T-helper 2 cell treated with Interferon-gamma antibody and Interleukin-4, amounts not matched to agents 5 μg/mL and 100 μg/mL, for 36 hours (primary cell): ENCODE measurements at regions not wholly inside any gene's neighbourhood (a gene's known extent, or its start where the extent isn't known, plus 50 kb on each side); places are given as distances from the start of the nearest gene placed in this dataset.

Source experiments
- DNase-seq: peaks from one replicate; pipeline ENCODE4 v3.0.0; 2021; ENCODE audit warnings: low spot score
- H3K27ac Mint-ChIP-seq: one replicate; pipeline ENCODE4 v1.8.0; 2021; ENCODE audit warnings: mild to moderate bottlenecking, mixed read lengths
- H3K27me3 Mint-ChIP-seq: one replicate; pipeline ENCODE4 v1.8.0; 2021; ENCODE audit warnings: low read depth, mixed read lengths
- H3K36me3 Mint-ChIP-seq: one replicate; pipeline ENCODE4 v1.8.0; 2021; ENCODE audit warnings: low read depth, mixed read lengths
- H3K4me1 Mint-ChIP-seq: one replicate; pipeline ENCODE4 v1.8.0; 2021; ENCODE audit warnings: low read depth, mixed read lengths
- H3K4me3 Mint-ChIP-seq: one replicate; pipeline ENCODE4 v1.8.0; 2022; ENCODE audit warnings: mild to moderate bottlenecking, moderate library complexity, mixed read lengths
- H3K9me3 Mint-ChIP-seq: one replicate; pipeline ENCODE4 v1.8.0; 2021; ENCODE audit warnings: mixed read lengths

- Mint-ChIP-seq H3K27me3 (no peaks in the 10 kb centered on the region), H3K4me1 (no peaks in the 10 kb centered on the region), H3K27ac (no peak overlapping the region), H3K36me3 (no peaks in the 10 kb centered on the region), H3K4me3 (no peak overlapping the region), H3K9me3 (no peaks in the 10 kb centered on the region)
- no peak for DNase-seq
Measured at GRCh38 chr6:164121527-164121926, 707.0 kb downstream of the QKI start.

DNA sequence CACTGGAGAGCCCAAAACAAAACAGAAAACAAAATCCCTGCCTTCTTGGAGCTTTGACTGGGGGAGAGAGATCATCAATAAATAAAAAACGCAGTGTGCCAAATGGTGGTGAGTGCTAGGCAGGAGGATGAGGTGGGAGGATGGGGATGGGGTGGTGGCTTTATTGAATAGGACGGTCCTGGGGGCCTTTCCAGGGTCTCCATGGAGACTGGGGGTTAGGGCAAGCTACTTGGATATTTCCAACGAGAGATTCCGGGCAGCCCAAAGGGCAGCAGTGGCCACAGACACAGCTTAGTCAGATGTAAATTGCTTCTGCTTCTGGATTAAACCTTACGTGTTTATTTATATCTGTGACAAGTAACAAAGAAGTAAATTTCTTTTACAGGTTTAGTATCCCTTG lies 700.1 kb downstream of the QKI start:
- no peaks in the 10 kb centered on the region for H3K4me1 Mint-ChIP-seq
- H3K4me3 Mint-ChIP-seq, result no peak overlapping the region
- DNase-seq, result no peak
- no peak overlapping the region for H3K27ac Mint-ChIP-seq
- no peaks in the 10 kb centered on the region for H3K27me3 Mint-ChIP-seq
- H3K36me3 Mint-ChIP-seq, result no peaks in the 10 kb centered on the region
- no peaks in the 10 kb centered on the region for H3K9me3 Mint-ChIP-seq

GRCh38 chr6:164114051-164114450 lies 699.5 kb downstream of the QKI start:
- Mint-ChIP-seq H3K36me3 (no peaks in the 10 kb centered on the region), H3K27me3 (no peaks in the 10 kb centered on the region), H3K27ac (no peak overlapping the region), H3K9me3 (no peaks in the 10 kb centered on the region), H3K4me1 (no peaks in the 10 kb centered on the region), H3K4me3 (no peak overlapping the region)
- no peak for DNase-seq

GRCh38 chr6:164113637-164114036 lies 699.1 kb downstream of the QKI start:
- H3K27ac Mint-ChIP-seq, result no peak overlapping the region
- H3K9me3 Mint-ChIP-seq, result no peaks in the 10 kb centered on the region
- no peaks in the 10 kb centered on the region for H3K4me1 Mint-ChIP-seq
- no peaks in the 10 kb centered on the region for H3K27me3 Mint-ChIP-seq
- DNase-seq, result no peak
- no peak overlapping the region for H3K4me3 Mint-ChIP-seq
- no peaks in the 10 kb centered on the region for H3K36me3 Mint-ChIP-seq

DNA sequence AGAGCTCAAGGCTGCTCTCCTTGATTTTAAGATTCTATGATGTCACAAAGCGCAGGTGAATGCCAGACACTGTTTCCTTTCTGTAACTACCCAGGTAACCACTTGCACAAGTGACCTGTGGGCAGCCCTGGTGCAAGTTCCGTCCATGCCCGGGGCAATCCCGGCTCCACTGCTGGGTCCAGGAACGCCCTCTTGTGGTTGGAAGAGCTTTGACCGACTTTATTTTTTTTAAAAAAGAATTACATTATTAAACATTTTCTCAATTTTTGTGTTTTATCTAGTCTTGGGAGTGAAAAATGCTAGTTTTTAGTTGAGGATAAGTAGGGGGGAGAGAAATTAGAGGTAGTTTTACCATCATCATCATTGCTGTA lies 695.2 kb downstream of the QKI start:
- H3K9me3 Mint-ChIP-seq, result no peaks in the 10 kb centered on the region
- no peak overlapping the region for H3K4me3 Mint-ChIP-seq
- no peak overlapping the region for H3K27ac Mint-ChIP-seq
- H3K36me3 Mint-ChIP-seq, result no peaks in the 10 kb centered on the region
- no peak for DNase-seq
- H3K27me3 Mint-ChIP-seq, result no peaks in the 10 kb centered on the region
- no peaks in the 10 kb centered on the region for H3K4me1 Mint-ChIP-seq

DNA sequence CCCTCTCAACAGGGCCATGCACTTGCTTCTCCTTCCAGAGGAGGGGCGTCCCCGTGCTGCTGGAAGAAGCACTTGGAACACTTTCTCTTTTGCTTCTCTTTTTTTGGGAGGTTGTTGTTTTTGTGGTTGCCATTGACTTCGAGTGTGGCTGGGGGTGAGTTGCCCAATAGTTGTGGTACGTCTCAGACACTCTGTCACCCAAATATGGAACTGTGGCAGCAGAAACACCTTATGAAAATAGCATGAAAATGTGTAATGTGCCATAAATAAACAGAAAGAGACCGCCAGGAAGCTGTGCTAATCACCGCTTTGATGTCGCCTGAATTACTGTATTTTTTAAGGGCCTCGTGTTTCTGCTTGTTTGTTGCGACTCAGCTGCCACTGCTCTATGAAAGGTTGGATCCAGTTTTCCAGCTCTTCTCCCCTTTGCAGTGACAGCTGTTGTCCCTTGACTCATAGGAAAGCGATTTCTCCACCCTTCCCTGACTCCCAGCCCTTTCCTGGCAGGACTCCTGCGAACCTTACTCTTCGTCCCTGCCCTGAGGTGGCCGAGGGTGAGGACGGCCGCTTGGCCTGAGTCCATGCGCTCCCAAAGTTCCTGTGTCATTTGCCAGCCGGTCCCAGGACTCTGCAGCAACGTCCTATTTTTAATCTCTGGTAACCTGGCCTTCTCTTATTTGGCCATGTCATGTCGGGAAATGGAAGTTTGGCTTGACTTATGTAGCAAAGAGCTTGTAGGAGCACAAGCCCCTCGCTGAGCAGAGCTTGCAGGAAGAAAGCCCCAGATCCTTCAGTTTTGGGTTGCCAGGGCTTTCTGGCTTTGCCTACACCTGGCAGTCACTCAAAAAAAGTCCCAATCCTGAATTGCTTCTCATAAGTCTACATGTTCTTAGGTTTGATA lies 694.6 kb downstream of the QKI start:
- no peaks in the 10 kb centered on the region for H3K27me3 Mint-ChIP-seq
- DNase-seq, result no peak
- H3K9me3 Mint-ChIP-seq, result no peaks in the 10 kb centered on the region
- no peak overlapping the region for H3K27ac Mint-ChIP-seq
- H3K4me1 Mint-ChIP-seq, result no peaks in the 10 kb centered on the region
- H3K4me3 Mint-ChIP-seq, result no peak overlapping the region
- H3K36me3 Mint-ChIP-seq, result no peaks in the 10 kb centered on the region

DNA sequence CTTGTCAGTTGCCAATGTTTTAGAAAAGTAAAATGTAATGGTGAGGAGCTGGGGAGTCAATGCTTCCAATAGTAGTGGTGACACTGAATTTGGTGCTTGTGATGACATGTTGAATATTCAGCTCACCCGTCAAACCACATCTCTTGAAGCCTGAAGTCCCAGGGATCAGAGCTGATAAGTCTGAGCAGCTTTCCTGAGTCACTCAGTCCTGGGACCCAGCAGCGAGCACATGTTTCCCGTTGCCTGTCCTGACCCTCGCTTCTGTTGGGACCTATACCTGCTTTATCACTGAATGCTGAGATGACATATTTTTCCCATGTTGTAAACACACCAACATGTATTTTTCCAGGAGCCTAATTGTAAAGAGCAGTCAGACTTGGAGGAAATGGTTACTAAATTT lies 693.6 kb downstream of the QKI start:
- no peak overlapping the region for H3K27ac Mint-ChIP-seq

DNA sequence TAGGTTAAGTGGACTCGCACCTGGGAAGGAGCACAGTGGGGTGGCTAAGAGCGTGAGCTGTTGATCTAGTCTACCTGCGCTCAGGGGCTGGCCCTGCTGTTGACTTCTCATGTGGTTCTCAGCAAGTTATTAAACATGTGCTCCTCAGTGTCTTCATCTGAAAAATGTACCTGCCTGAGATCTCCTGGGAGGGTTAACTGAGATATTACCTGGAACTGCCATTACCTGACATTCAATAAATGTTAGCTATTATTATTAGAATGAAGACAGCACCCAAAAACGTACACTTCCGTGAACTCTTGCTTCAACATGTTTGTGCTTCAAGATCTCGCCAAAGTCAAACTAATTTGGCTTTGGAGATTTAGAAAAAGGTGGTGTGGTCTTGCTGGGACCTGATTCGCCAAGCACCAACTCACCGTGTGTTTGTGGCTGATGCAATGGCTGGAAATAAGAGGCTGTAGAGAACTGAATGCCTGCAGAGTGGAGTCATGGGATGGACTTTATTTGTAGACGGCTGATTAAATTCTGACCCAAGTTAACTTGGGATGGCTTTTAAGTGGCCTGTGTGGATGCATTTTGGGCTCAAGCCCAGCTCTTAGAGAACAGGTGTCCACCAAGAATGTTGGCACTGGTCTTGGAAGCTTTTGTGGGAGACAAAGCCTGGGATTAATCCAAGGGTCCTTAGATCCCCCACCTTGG lies 692.9 kb downstream of the QKI start:
- Mint-ChIP-seq H3K4me1 (no peaks in the 10 kb centered on the region), H3K36me3 (no peaks in the 10 kb centered on the region), H3K4me3 (no peak overlapping the region), H3K9me3 (no peaks in the 10 kb centered on the region), H3K27ac (no peak overlapping the region), H3K27me3 (no peaks in the 10 kb centered on the region)
- no peak for DNase-seq

More for the DNA sequence above, 693.6 kb downstream of the QKI start:
- no peak overlapping the region for H3K4me3 Mint-ChIP-seq
- H3K36me3 Mint-ChIP-seq, result no peaks in the 10 kb centered on the region
- no peaks in the 10 kb centered on the region for H3K9me3 Mint-ChIP-seq
- no peaks in the 10 kb centered on the region for H3K27me3 Mint-ChIP-seq
- no peaks in the 10 kb centered on the region for H3K4me1 Mint-ChIP-seq
- DNase-seq, result no peak

DNA sequence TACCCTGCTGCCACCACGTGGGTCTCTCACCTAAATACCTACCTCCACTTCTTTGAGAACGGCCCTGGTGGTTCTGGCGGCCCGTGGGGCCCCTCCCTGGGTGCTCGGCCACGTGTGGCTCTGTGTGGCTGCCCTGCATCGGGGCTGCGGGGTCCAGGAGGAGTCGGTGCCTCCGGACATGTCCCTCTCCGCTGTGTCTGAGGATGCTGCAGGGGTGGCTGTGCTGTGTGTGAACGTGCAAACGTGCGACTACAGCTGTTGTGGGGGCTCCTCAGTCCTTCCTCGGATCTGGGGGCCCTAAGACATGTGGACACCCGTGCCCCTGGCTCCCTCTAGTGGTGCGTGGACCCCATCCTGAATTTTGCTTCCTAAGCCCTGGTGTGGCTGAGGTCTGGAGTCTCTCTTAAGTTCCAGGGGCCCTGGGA lies 691.8 kb downstream of the QKI start:
- H3K27me3 Mint-ChIP-seq, result no peaks in the 10 kb centered on the region
- no peaks in the 10 kb centered on the region for H3K4me1 Mint-ChIP-seq
- H3K4me3 Mint-ChIP-seq, result no peak overlapping the region
- no peak for DNase-seq
- no peaks in the 10 kb centered on the region for H3K36me3 Mint-ChIP-seq
- no peak overlapping the region for H3K27ac Mint-ChIP-seq
- no peaks in the 10 kb centered on the region for H3K9me3 Mint-ChIP-seq

DNA sequence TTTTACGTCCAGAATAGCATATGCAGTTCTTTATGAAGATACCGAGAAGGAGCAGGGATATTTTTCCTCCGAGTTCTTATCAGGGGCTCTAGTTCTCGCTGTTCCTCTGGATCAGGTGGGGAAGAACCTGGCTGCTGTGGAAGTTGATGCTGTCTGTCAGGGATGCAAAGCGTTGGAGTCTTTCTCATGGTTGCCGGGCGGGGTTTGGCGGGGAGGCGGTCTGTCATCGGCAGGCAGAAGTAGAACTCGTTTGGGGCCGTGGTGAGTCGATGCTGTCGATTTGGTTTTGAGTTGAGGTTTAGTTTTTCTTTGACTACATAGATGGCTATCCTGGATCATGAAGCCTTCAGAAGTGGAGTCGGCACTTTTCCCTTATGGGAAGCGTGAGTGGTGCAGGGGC lies 691.2 kb downstream of the QKI start:
- Mint-ChIP-seq H3K27me3 (no peaks in the 10 kb centered on the region), H3K27ac (no peak overlapping the region), H3K36me3 (no peaks in the 10 kb centered on the region), H3K4me3 (no peak overlapping the region), H3K4me1 (no peaks in the 10 kb centered on the region), H3K9me3 (no peaks in the 10 kb centered on the region)
- DNase-seq, result no peak

DNA sequence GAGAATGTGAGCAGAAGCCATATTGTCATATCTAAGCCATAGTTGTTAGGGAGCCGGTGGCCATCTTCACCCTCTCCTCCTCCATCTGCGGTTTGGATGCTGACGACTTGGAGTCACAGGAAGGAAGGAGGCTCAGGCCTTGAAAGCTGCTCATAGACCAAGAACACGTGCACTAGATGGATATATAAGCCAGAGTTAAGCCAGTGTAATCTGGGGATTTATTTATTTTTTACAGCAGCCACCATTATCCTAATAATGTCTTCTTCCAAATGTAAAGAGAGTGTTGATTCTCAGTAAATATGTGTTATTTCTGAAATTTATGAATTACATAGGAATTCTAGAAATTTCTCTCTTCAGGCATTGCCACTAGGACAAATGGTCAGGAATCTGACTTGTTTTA lies 689.9 kb downstream of the QKI start:
- no peaks in the 10 kb centered on the region for H3K36me3 Mint-ChIP-seq
- no peak overlapping the region for H3K27ac Mint-ChIP-seq
- H3K27me3 Mint-ChIP-seq, result no peaks in the 10 kb centered on the region
- no peak overlapping the region for H3K4me3 Mint-ChIP-seq
- no peaks in the 10 kb centered on the region for H3K9me3 Mint-ChIP-seq
- no peaks in the 10 kb centered on the region for H3K4me1 Mint-ChIP-seq
- no peak for DNase-seq

- no peak overlapping the region for H3K4me3 Mint-ChIP-seq
- no peaks in the 10 kb centered on the region for H3K9me3 Mint-ChIP-seq
- DNase-seq, result no peak
- H3K4me1 Mint-ChIP-seq, result no peaks in the 10 kb centered on the region
- H3K27me3 Mint-ChIP-seq, result no peaks in the 10 kb centered on the region
- no peak overlapping the region for H3K27ac Mint-ChIP-seq
- no peaks in the 10 kb centered on the region for H3K36me3 Mint-ChIP-seq
Measured at GRCh38 chr6:164102693-164103092, 688.2 kb downstream of the QKI start.

GRCh38 chr6:164101859-164102258 lies 687.3 kb downstream of the QKI start:
- H3K27me3 Mint-ChIP-seq, result no peaks in the 10 kb centered on the region
- no peak overlapping the region for H3K27ac Mint-ChIP-seq
- no peaks in the 10 kb centered on the region for H3K9me3 Mint-ChIP-seq
- DNase-seq, result no peak
- H3K4me1 Mint-ChIP-seq, result no peaks in the 10 kb centered on the region
- no peaks in the 10 kb centered on the region for H3K36me3 Mint-ChIP-seq
- no peak overlapping the region for H3K4me3 Mint-ChIP-seq

DNA sequence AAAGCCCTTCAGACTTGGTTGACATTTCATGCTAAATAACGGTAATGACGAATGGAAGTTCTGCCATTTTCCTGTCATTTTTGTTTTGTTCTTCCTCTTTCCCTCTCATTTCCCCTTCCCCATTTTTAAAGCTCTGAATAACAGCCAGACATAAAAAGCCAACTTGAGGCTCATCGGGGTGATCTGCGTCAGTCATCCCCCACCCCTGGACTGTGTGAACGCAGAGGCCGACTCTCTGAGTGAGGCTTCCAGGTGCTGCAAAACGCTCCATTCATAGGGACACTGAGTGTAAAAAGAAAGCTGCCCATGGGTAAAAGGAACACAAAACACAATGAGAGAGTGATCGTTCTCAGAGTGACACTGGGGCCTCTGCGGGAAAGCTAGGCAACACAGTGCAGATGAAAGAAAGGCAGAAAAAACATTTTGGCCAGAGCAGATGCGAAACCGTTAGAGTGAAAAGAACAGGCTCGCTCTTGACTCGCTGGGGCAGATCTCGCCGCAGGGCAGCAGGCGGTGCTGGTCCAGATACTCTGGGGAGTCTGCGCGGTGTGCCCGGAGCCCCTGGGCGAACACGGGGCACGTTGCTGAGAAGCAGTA lies 684.8 kb downstream of the QKI start:
- Mint-ChIP-seq H3K4me1 (no peaks in the 10 kb centered on the region), H3K27me3 (no peaks in the 10 kb centered on the region), H3K27ac (no peak overlapping the region), H3K9me3 (no peaks in the 10 kb centered on the region), H3K4me3 (no peak overlapping the region), H3K36me3 (no peaks in the 10 kb centered on the region)
- no peak for DNase-seq
